ENCODE measurements at regions not wholly inside any gene's neighbourhood (a gene's known extent, or its start where the extent isn't known, plus 50 kb on each side); places are given as distances from the start of the nearest gene placed in this dataset.
"Not testable (repeated sequence)": the region's sequence is repeated elsewhere in the genome, so short reads cannot be mapped to it uniquely, and the experiment has no call there.

GRCh38 chr13:91228940-91229339 lies 118.5 kb upstream of the MIR17HG start:
- DNase-seq: no peak

- no peak for DNase-seq
Observed at GRCh38 chr13:91232716-91233115, 114.8 kb upstream of the MIR17HG start.

- DNase-seq: no peak
Observed at GRCh38 chr13:91233291-91233690, 114.2 kb upstream of the MIR17HG start.

GRCh38 chr13:91236182-91236581 lies 111.3 kb upstream of the MIR17HG start:
- DNase-seq: no peak

GRCh38 chr13:91236921-91237320 lies 110.6 kb upstream of the MIR17HG start:
- no peak for DNase-seq

- no peak for DNase-seq
Observed at GRCh38 chr13:91238036-91238435, 109.5 kb upstream of the MIR17HG start.

GRCh38 chr13:91240341-91240740 lies 107.1 kb upstream of the MIR17HG start:
- no peak for DNase-seq

- no peak for DNase-seq
Observed at GRCh38 chr13:91241221-91241933, 106.1 kb upstream of the MIR17HG start.

- no peak for DNase-seq
Observed at GRCh38 chr13:91242652-91243051, 104.8 kb upstream of the MIR17HG start.

GRCh38 chr13:91245288-91245687 lies 102.2 kb upstream of the MIR17HG start:
- DNase-seq: no peak

GRCh38 chr13:91247768-91248167 lies 99.7 kb upstream of the MIR17HG start:
- no peak for DNase-seq

GRCh38 chr13:91248249-91248648 lies 99.2 kb upstream of the MIR17HG start:
- DNase-seq: no peak

- DNase-seq: no peak
Observed at GRCh38 chr13:91249370-91249769, 98.1 kb upstream of the MIR17HG start.

- no peak for DNase-seq
Observed at GRCh38 chr13:91249861-91250260, 97.6 kb upstream of the MIR17HG start.

- not testable (repeated sequence) for DNase-seq
Observed at GRCh38 chr13:91251573-91251972, 95.9 kb upstream of the MIR17HG start.

GRCh38 chr13:91264484-91264883 lies 83.0 kb upstream of the MIR17HG start:
- no peak for DNase-seq

GRCh38 chr13:91269237-91269636 lies 78.2 kb upstream of the MIR17HG start:
- DNase-seq: no peak

- DNase-seq: no peak
Observed at GRCh38 chr13:91270031-91270430, 77.5 kb upstream of the MIR17HG start.

- DNase-seq: no peak
Observed at GRCh38 chr13:91272235-91272777, 75.2 kb upstream of the MIR17HG start.

GRCh38 chr13:91273675-91274074 lies 73.8 kb upstream of the MIR17HG start:
- no peak for DNase-seq

GRCh38 chr13:91277013-91277676 lies 70.3 kb upstream of the MIR17HG start:
- no peak for DNase-seq

- no peak for DNase-seq
Observed at GRCh38 chr13:91278291-91278690, 69.2 kb upstream of the MIR17HG start.

GRCh38 chr13:91278888-91279287 lies 68.6 kb upstream of the MIR17HG start:
- no peak for DNase-seq

- no peak for DNase-seq
Observed at GRCh38 chr13:91280801-91281200, 66.7 kb upstream of the MIR17HG start.

All from cerebellar nuclear complex (tissue), 1 donor.